ENCODE measurements at regions not wholly inside any gene's neighbourhood (a gene's known extent, or its start where the extent isn't known, plus 50 kb on each side); places are given as distances from the start of the nearest gene placed in this dataset.

DNA sequence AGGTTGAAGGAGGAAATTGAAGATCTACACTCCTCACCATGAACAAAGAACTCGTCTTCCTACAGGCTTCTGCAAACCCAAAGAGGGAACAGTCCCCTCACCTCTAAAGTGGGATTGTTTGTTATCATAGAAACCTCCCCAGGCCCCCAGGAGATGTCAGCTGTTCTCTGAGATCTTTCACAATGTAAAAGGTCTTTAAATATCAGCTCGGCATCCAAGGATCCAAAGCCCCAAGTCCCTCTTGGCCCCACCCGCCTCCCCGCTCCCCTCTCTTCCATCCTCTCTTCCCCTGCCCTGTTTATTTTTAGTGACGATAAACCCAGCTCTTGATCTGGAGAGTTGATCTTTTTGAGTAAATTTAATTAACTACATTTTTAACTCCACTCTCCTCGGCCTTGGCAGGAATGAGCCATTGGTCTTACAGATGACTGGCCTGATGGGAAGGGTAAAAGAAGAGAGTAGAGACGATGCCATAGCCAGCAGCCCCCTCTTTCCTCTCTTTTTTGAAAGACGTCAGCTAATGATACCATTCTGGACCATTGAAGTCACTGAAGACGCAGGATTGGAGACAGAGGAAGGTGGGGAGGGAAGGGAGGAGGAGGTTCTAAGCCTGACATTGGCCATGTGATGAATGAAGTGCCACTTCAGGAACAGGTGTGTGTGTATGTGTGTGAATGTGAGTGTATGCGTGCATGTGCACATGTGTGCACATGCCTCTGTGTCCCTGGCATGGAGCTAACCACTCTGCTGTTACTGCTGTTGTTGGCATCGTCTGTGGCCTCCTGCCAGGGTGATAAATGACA, 521.8 kb downstream of the NTRK3 start:
- TF ChIP-seq POLR2A (IDR thresholded peaks at IDR 0.05) (no peak), CTCF (IDR thresholded peaks at IDR 0.05 in 4 of 5, conservative IDR thresholded peaks at IDR 0.05 in 1 of 5) (no peak)
